Mesendoderm (in vitro differentiated cells): ENCODE measurements at regions not wholly inside any gene's neighbourhood (a gene's known extent, or its start where the extent isn't known, plus 50 kb on each side); places are given as distances from the start of the nearest gene placed in this dataset.

Source experiments
- DNase-seq: peaks from one replicate; pipeline ENCODE4 v3.0.0; 2013
- H2AK5ac ChIP-seq: 2 replicates; pipeline ENCODE4 v1.6.1; 2013; ENCODE audit warnings: low read length, inconsistent platforms
- H2BK120ac ChIP-seq: 2 replicates; pipeline ENCODE4 v1.6.1; 2013; ENCODE audit warnings: low read depth, mild to moderate bottlenecking, low read length, moderate library complexity, mixed read lengths
- H2BK15ac ChIP-seq: replicated peaks from 2 replicates; pipeline ENCODE4 v1.6.1; 2013; ENCODE audit warnings: low read depth, mild to moderate bottlenecking, moderate library complexity
- H2BK5ac ChIP-seq: 2 replicates; pipeline ENCODE4 v1.6.1; 2013; ENCODE audit warnings: low read length, inconsistent platforms
- H3K18ac ChIP-seq: 2 replicates; pipeline ENCODE4 v1.6.1; 2013; ENCODE audit warnings: mild to moderate bottlenecking, low read length, mixed read lengths
- H3K23ac ChIP-seq: one replicate; pipeline ENCODE4 v1.6.1; 2013; ENCODE audit warnings: low read length
- H3K27ac ChIP-seq: 2 replicates; pipeline ENCODE4 v1.5.1; 2013; ENCODE audit warnings: low read depth, mild to moderate bottlenecking, inconsistent platforms, low read length, moderate library complexity
- H3K27me3 ChIP-seq: 2 replicates; pipeline ENCODE4 v1.6.1; 2013; ENCODE audit warnings: low read length, control low read depth, mild to moderate bottlenecking, inconsistent platforms; ENCODE audit not compliant: insufficient read depth, poor library complexity
- H3K36me3 ChIP-seq: 2 replicates; pipeline ENCODE4 v1.6.1; 2013; ENCODE audit warnings: low read length, inconsistent platforms; ENCODE audit not compliant: control insufficient read depth, insufficient read depth
- H3K4ac ChIP-seq: one replicate; pipeline ENCODE4 v1.6.1; 2013; ENCODE audit warnings: low read depth, mild to moderate bottlenecking, low read length, moderate library complexity
- H3K4me1 ChIP-seq: 2 replicates; pipeline ENCODE4 v1.6.1; 2013; ENCODE audit warnings: low read depth, low read length, inconsistent platforms; ENCODE audit not compliant: control insufficient read depth
- H3K4me2 ChIP-seq: 2 replicates; pipeline ENCODE4 v1.6.1; 2013; ENCODE audit warnings: low read length
- H3K4me3 ChIP-seq: 2 replicates; pipeline ENCODE4 v1.5.1; 2013; ENCODE audit warnings: mild to moderate bottlenecking, low read length
- H3K56ac ChIP-seq: one replicate; pipeline ENCODE4 v1.6.1; 2013; ENCODE audit warnings: low read length
- H3K79me1 ChIP-seq: 2 replicates; pipeline ENCODE4 v1.6.1; 2013; ENCODE audit warnings: low read length, inconsistent platforms
- H3K79me2 ChIP-seq: 2 replicates; pipeline ENCODE4 v1.6.1; 2013; ENCODE audit warnings: mild to moderate bottlenecking, low read length; ENCODE audit not compliant: control insufficient read depth, insufficient read depth
- H3K9ac ChIP-seq: 2 replicates; pipeline ENCODE4 v1.6.1; 2013; ENCODE audit warnings: low read length, inconsistent platforms
- H4K5ac ChIP-seq: one replicate; pipeline ENCODE4 v1.6.1; 2013; ENCODE audit warnings: low read length
- H4K8ac ChIP-seq: one replicate; pipeline ENCODE4 v1.6.1; 2013; ENCODE audit warnings: low read depth, mild to moderate bottlenecking, control low read depth, low read length, moderate library complexity
- WGBS: extraction: QIAGEN DNeasy Blood & Tissue Kit; methylation state at CpG from one replicate; pipeline ENCODE4 v1.1.7; 2013; ENCODE audit warnings: low lambda C conversion rate, missing lambda C conversion rate; ENCODE audit not compliant: insufficient coverage; ENCODE audit errors: extremely low coverage; 5-methylcytosine and 5-hydroxymethylcytosine counted together

DNA sequence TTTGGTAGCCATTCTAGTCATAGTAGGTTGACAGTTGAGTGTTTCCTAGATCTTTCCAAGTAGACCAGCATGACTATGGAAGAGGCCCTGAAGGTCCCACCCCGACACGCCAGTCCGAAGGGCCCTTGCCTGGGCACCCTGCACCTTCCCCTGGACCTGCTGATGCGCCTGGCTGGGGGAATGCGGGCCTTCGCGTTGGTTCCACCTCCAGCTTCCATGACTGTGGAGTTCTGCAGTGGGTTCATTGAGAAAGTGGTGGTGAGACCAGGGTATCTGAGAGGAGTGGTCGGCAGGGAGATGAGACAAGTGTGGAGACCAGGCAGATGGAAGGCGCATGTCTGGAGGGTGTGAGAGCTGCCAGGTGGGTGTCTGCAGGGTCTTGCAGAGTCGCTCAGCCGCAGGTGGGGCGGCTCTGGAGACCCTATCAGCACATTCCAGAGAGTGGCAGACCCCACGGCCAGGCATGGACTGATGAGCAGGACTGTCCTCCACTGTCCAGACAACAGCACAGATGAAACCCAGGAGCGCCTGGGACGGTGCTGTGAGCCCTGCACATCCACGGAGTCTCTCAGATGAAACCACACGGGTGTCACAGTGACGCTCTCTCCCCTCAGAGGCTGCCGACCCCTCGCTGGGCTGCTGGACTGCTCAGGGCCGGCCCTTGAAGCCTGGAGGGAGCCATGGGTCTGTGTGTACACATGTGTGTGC lies 182.5 kb upstream of the HDAC4 start:
- no peak overlapping the region for H3K4me3 ChIP-seq
- H3K27me3 ChIP-seq, result no peaks in the 10 kb centered on the region
- H2BK120ac ChIP-seq, result no peak overlapping the region
- no peak overlapping the region for H3K4ac ChIP-seq
- no peak overlapping the region for H2BK5ac ChIP-seq
- H3K4me1 ChIP-seq, result no peaks in the 10 kb centered on the region
- H4K8ac ChIP-seq, result no peak overlapping the region
- no CpG with 5 or more reads among the region's 21 CpGs for WGBS
- H2BK15ac ChIP-seq, result no peak overlapping the region
- H3K79me2 ChIP-seq, result no peaks in the 10 kb centered on the region
- no peak overlapping the region for H3K4me2 ChIP-seq
- no peak overlapping the region for H3K18ac ChIP-seq
- H3K79me1 ChIP-seq, result no peaks in the 10 kb centered on the region
- H3K56ac ChIP-seq, result no peak overlapping the region
- no peaks in the 10 kb centered on the region for H3K36me3 ChIP-seq
- no peak overlapping the region for H4K5ac ChIP-seq
- H3K9ac ChIP-seq, result no peak overlapping the region
- H2AK5ac ChIP-seq, result no peak overlapping the region
- H3K27ac ChIP-seq, result no peak overlapping the region
- no peak for DNase-seq
- no peak overlapping the region for H3K23ac ChIP-seq

GRCh38 chr2:239582476-239582875 lies 181.7 kb upstream of the HDAC4 start:
- H2BK15ac ChIP-seq, result no peak overlapping the region
- no peak overlapping the region for H3K23ac ChIP-seq
- no peak for DNase-seq
- H3K9ac ChIP-seq, result no peak overlapping the region
- H2BK5ac ChIP-seq, result no peak overlapping the region
- no peaks in the 10 kb centered on the region for H3K27me3 ChIP-seq
- H3K4me1 ChIP-seq, result no peaks in the 10 kb centered on the region
- no peak overlapping the region for H4K5ac ChIP-seq
- no peak overlapping the region for H4K8ac ChIP-seq
- no peak overlapping the region for H3K4ac ChIP-seq
- H2BK120ac ChIP-seq, result no peak overlapping the region
- H3K27ac ChIP-seq, result no peak overlapping the region
- H3K79me2 ChIP-seq, result no peaks in the 10 kb centered on the region
- no peaks in the 10 kb centered on the region for H3K79me1 ChIP-seq
- no peak overlapping the region for H3K18ac ChIP-seq
- no peak overlapping the region for H3K4me2 ChIP-seq
- no peaks in the 10 kb centered on the region for H3K36me3 ChIP-seq
- H3K56ac ChIP-seq, result no peak overlapping the region
- WGBS, result no CpG with 5 or more reads among the region's 6 CpGs
- H3K4me3 ChIP-seq, result no peak overlapping the region
- H2AK5ac ChIP-seq, result no peak overlapping the region

DNA sequence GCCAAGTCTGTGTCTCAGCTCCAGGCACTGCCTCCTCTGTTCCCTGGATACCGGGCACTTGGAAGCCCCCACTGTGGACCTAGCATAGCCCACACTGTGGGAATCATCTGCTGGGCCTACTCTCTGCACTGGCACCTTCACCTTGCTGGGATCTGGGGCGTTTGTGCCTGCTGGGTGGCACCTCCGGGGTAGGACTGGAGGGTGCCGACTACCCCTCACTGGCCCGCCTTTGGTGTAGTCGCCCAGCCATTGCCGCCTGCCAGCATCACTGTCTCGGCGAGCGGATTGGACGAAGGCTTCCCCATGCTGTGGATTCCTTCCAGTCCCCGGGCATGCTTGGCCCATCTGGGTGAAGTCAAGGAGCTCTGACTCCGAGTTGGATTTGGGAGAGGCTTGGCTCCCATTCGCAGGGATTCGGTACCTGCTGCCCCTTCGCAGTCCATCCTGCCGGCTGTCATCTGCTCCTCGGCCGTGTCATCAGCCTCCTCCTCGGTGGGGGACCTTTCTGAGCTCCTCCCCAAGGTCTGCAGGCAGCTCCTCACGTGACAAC lies 180.6 kb upstream of the HDAC4 start:
- H3K23ac ChIP-seq, result no peak overlapping the region
- H3K56ac ChIP-seq, result no peak overlapping the region
- H3K27me3 ChIP-seq, result no peaks in the 10 kb centered on the region
- H2BK15ac ChIP-seq, result no peak overlapping the region
- H3K79me2 ChIP-seq, result no peaks in the 10 kb centered on the region
- H3K4me2 ChIP-seq, result no peak overlapping the region
- H3K4ac ChIP-seq, result no peak overlapping the region
- H2AK5ac ChIP-seq, result no peak overlapping the region
- no peak for DNase-seq
- WGBS, result no CpG with 5 or more reads among the region's 21 CpGs
- no peaks in the 10 kb centered on the region for H3K36me3 ChIP-seq
- H3K27ac ChIP-seq, result no peak overlapping the region
- H4K8ac ChIP-seq, result no peak overlapping the region
- no peak overlapping the region for H3K9ac ChIP-seq
- H3K4me1 ChIP-seq, result no peaks in the 10 kb centered on the region
- H3K79me1 ChIP-seq, result no peaks in the 10 kb centered on the region
- no peak overlapping the region for H4K5ac ChIP-seq
- H3K4me3 ChIP-seq, result no peak overlapping the region
- no peak overlapping the region for H2BK120ac ChIP-seq
- H2BK5ac ChIP-seq, result no peak overlapping the region
- H3K18ac ChIP-seq, result no peak overlapping the region

DNA sequence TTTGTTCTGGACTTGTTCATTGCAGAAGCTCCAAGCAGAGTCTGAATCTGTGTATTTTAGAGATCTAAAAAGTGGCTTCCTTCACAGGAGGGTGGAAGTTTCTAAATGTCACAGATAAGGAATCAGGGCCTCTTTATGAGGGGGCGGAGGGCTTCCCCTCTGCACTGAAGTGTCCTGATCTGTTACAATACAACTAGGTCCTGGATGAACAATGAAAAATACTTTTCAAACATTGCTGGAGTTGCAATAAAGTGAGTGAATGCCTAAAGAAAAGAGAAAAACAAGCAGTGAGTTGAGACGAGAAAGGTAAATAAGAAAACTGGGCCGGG lies 179.3 kb upstream of the HDAC4 start:
- H3K79me1 ChIP-seq, result no peaks in the 10 kb centered on the region
- no peak overlapping the region for H3K4ac ChIP-seq
- H3K27ac ChIP-seq, result no peak overlapping the region
- no peak overlapping the region for H4K8ac ChIP-seq
- H3K36me3 ChIP-seq, result no peaks in the 10 kb centered on the region
- WGBS, result no CpG with 5 or more reads among the region's 3 CpGs
- H2BK15ac ChIP-seq, result no peak overlapping the region
- H2BK5ac ChIP-seq, result no peak overlapping the region
- no peak overlapping the region for H3K4me2 ChIP-seq
- no peaks in the 10 kb centered on the region for H3K4me1 ChIP-seq
- no peak overlapping the region for H3K23ac ChIP-seq
- H3K9ac ChIP-seq, result no peak overlapping the region
- no peak overlapping the region for H4K5ac ChIP-seq
- no peaks in the 10 kb centered on the region for H3K27me3 ChIP-seq
- H3K56ac ChIP-seq, result no peak overlapping the region
- DNase-seq, result no peak
- no peaks in the 10 kb centered on the region for H3K79me2 ChIP-seq
- no peak overlapping the region for H2AK5ac ChIP-seq
- no peak overlapping the region for H2BK120ac ChIP-seq
- no peak overlapping the region for H3K18ac ChIP-seq
- no peak overlapping the region for H3K4me3 ChIP-seq

- no peak overlapping the region for H3K56ac ChIP-seq
- no CpG with 5 or more reads among the region's 7 CpGs for whole genome bisulfite sequencing
- no peak overlapping the region for H3K4me3 ChIP-seq
- H3K23ac ChIP-seq, result no peak overlapping the region
- no peaks in the 10 kb centered on the region for H3K79me2 ChIP-seq
- H3K27me3 ChIP-seq, result no peaks in the 10 kb centered on the region
- no peaks in the 10 kb centered on the region for H3K4me1 ChIP-seq
- no peaks in the 10 kb centered on the region for H3K36me3 ChIP-seq
- DNase-seq, result no peak
- H2AK5ac ChIP-seq, result no peak overlapping the region
- H3K4me2 ChIP-seq, result no peak overlapping the region
- no peak overlapping the region for H3K4ac ChIP-seq
- H2BK120ac ChIP-seq, result no peak overlapping the region
- H3K79me1 ChIP-seq, result no peaks in the 10 kb centered on the region
- no peak overlapping the region for H4K5ac ChIP-seq
- H3K18ac ChIP-seq, result no peak overlapping the region
- H3K27ac ChIP-seq, result no peak overlapping the region
- H2BK5ac ChIP-seq, result no peak overlapping the region
- H2BK15ac ChIP-seq, result no peak overlapping the region
- no peak overlapping the region for H3K9ac ChIP-seq
- H4K8ac ChIP-seq, result no peak overlapping the region
Observed at GRCh38 chr2:239579524-239580198, 178.8 kb upstream of the HDAC4 start.
